H1 (cell line): ENCODE measurements at regions not wholly inside any gene's neighbourhood (a gene's known extent, or its start where the extent isn't known, plus 50 kb on each side); places are given as distances from the start of the nearest gene placed in this dataset.

ENCODE experiments used
- CTCF ChIA-PET: fragments of 300-600 bp; sonication (Branson Sonifier 250); formaldehyde crosslinking; loops from one replicate; lab custom pipeline; 2021; ENCODE audit not compliant: partially characterized antibody; lab: Charles Lee
- POLR2A ChIA-PET: fragments of 300-600 bp; sonication (Branson Sonifier 250); formaldehyde crosslinking; loops from one replicate; lab custom pipeline; 2021; ENCODE audit warnings: inconsistent platforms; ENCODE audit not compliant: partially characterized antibody; lab: Charles Lee
- DNase-seq, 2 experiments: peaks; one replicate each; pipeline versions ENCODE4 v3.0.0 to v3.0.0-alpha.2; 2010 to 2022; ENCODE audit warnings: low spot score in 2 of 2, low read depth in 1 of 2, mixed read lengths in 1 of 2
- FAIRE-seq: peaks from 2 replicates; lab custom pipeline; 2011; peaks lifted over from hg19 to GRCh38; lab: Jason Lieb, UNC
- H2AFZ ChIP-seq: 2 replicates; pipeline ENCODE4 v1.8.1; 2012; ENCODE audit warnings: low read length, inconsistent platforms
- H2AK5ac ChIP-seq: 2 replicates; pipeline ENCODE4 v1.6.1; 2013; ENCODE audit warnings: low read depth, low read length
- H2BK120ac ChIP-seq: replicated peaks from 2 replicates; pipeline ENCODE3; 2013; ENCODE audit warnings: low read depth, low read length, inconsistent platforms
- H2BK12ac ChIP-seq: 2 replicates; pipeline ENCODE4 v1.6.1; 2013; ENCODE audit warnings: low read depth, low read length
- H2BK15ac ChIP-seq: 2 replicates; pipeline ENCODE4 v1.6.1; 2013; ENCODE audit warnings: low read length
- H2BK20ac ChIP-seq: 2 replicates; pipeline ENCODE4 v1.6.1; 2013; ENCODE audit warnings: low read length
- H2BK5ac ChIP-seq: 2 replicates; pipeline ENCODE4 v1.6.1; 2013; ENCODE audit warnings: low read depth, low read length
- H3K14ac ChIP-seq: 2 replicates; pipeline ENCODE4 v1.6.1; 2013; ENCODE audit warnings: inconsistent platforms; ENCODE audit not compliant: insufficient read length
- H3K18ac ChIP-seq: 2 replicates; pipeline ENCODE4 v1.6.1; 2013; ENCODE audit warnings: low read length; ENCODE audit errors: extremely low read depth
- H3K23ac ChIP-seq: 2 replicates; pipeline ENCODE4 v1.6.1; 2013; ENCODE audit warnings: inconsistent platforms; ENCODE audit not compliant: insufficient read length
- H3K23me2 ChIP-seq: 2 replicates; pipeline ENCODE4 v1.6.1; 2013; ENCODE audit warnings: low read depth, low read length
- H3K27ac ChIP-seq: 2 replicates; pipeline ENCODE4 v1.6.1; 2011; ENCODE audit warnings: low read depth, low read length, inconsistent platforms
- H3K27me3 ChIP-seq, 4 experiments: replicated peaks in 1 of 4; 1 replicate in 1 of 4; 2 replicates in 3 of 4; pipeline versions ENCODE4 v1.6.1 to v1.8.1; 2011 to 2013; ENCODE audit warnings: low read length in 3 of 4, mild to moderate bottlenecking in 3 of 4, inconsistent platforms in 2 of 4, mixed read lengths in 2 of 4, moderate library complexity in 1 of 4; ENCODE audit not compliant: control insufficient read depth in 3 of 4, insufficient read depth in 3 of 4; ENCODE audit errors: extremely low read depth in 1 of 4
- H3K36me3 ChIP-seq, 4 experiments: 2 replicates each; pipeline versions ENCODE4 v1.6.1 to v1.8.1; 2011 to 2013; ENCODE audit warnings: mild to moderate bottlenecking in 4 of 4, low read length in 3 of 4, moderate library complexity in 2 of 4, control low read depth in 1 of 4, inconsistent platforms in 1 of 4; ENCODE audit not compliant: insufficient read depth in 4 of 4, control insufficient read depth in 2 of 4
- H3K4ac ChIP-seq: replicated peaks from 2 replicates; pipeline ENCODE3; 2013; ENCODE audit warnings: low read length, low read depth, mixed read lengths, inconsistent platforms; ENCODE audit not compliant: insufficient read length
- H3K4me1 ChIP-seq, 4 experiments: replicated peaks in 1 of 4; 1 replicate in 1 of 4; 2 replicates in 3 of 4; pipeline versions ENCODE4 v1.6.1 to v1.8.1; 2011 to 2013; ENCODE audit warnings: low read length in 3 of 4, inconsistent platforms in 2 of 4, mixed read lengths in 1 of 4; ENCODE audit not compliant: insufficient read depth in 4 of 4, control insufficient read depth in 3 of 4
- H3K4me2 ChIP-seq, 2 experiments: 2 replicates each; pipeline versions ENCODE4 v1.6.1 to v1.8.1; 2011 to 2013; ENCODE audit warnings: low read depth in 2 of 2, low read length in 2 of 2, control low read depth in 1 of 2, inconsistent platforms in 1 of 2, mild to moderate bottlenecking in 1 of 2; ENCODE audit not compliant: insufficient read depth in 1 of 2
- H3K4me3 ChIP-seq, 4 experiments: fragments of 200-600, 300-600 bp in 1 of 4; sonication (generic), shearing (Covaris generic), sonication (Bioruptor Twin) in 1 of 4; 2 replicates each; pipeline versions ENCODE4 v1.5.1 to v1.8.1; 2011 to 2016; ENCODE audit warnings: low read length in 4 of 4, low read depth in 3 of 4, control low read depth in 2 of 4, inconsistent platforms in 2 of 4, mild to moderate bottlenecking in 2 of 4, mixed read lengths in 1 of 4, moderate library complexity in 1 of 4; ENCODE audit not compliant: insufficient read depth in 2 of 4; ENCODE audit errors: extremely low read depth in 1 of 4
- H3K56ac ChIP-seq: replicated peaks from 2 replicates; pipeline ENCODE3; 2013; ENCODE audit warnings: low read depth, mild to moderate bottlenecking, mixed read lengths, low read length, inconsistent platforms; ENCODE audit not compliant: insufficient read length
- H3K79me1 ChIP-seq: 2 replicates; pipeline ENCODE4 v1.6.1; 2013; ENCODE audit warnings: low read depth, low read length, control low read depth
- H3K79me2 ChIP-seq, 2 experiments: 2 replicates each; pipeline versions ENCODE4 v1.6.1 to v1.8.1; 2012 to 2013; ENCODE audit warnings: low read length in 2 of 2, mild to moderate bottlenecking in 2 of 2, inconsistent platforms in 1 of 2; ENCODE audit not compliant: insufficient read depth in 2 of 2, control insufficient read depth in 1 of 2
- H3K9ac ChIP-seq, 4 experiments: replicated peaks in 1 of 4; 1 replicate in 1 of 4; 2 replicates in 3 of 4; pipeline versions ENCODE4 v1.6.1 to v1.8.1; 2011 to 2013; ENCODE audit warnings: low read depth in 3 of 4, low read length in 3 of 4, control low read depth in 2 of 4, mild to moderate bottlenecking in 2 of 4, moderate library complexity in 2 of 4, inconsistent platforms in 1 of 4; ENCODE audit errors: extremely low read depth in 1 of 4
- H3K9me3 ChIP-seq, 2 experiments: 2 replicates each; pipeline versions ENCODE4 v1.6.1 to v1.8.1; 2012 to 2013; ENCODE audit warnings: mild to moderate bottlenecking in 2 of 2, moderate library complexity in 2 of 2, control low read depth in 1 of 2, inconsistent platforms in 1 of 2, low read depth in 1 of 2, low read length in 1 of 2, mixed read lengths in 1 of 2; ENCODE audit not compliant: insufficient read depth in 2 of 2
- H4K20me1 ChIP-seq, 2 experiments: replicated peaks in 1 of 2; 2 replicates each; pipeline versions ENCODE3 to v1.8.1; 2011 to 2013; ENCODE audit warnings: inconsistent platforms in 2 of 2, low read length in 2 of 2, mild to moderate bottlenecking in 1 of 2; ENCODE audit not compliant: insufficient read depth in 2 of 2, control insufficient read depth in 1 of 2
- H4K5ac ChIP-seq: 2 replicates; pipeline ENCODE4 v1.6.1; 2013; ENCODE audit warnings: low read length, low read depth, mixed read lengths, inconsistent platforms; ENCODE audit not compliant: insufficient read length
- H4K8ac ChIP-seq: 2 replicates; pipeline ENCODE4 v1.8.0; 2013; ENCODE audit warnings: mild to moderate bottlenecking, moderate library complexity, low read length, inconsistent platforms; ENCODE audit not compliant: insufficient read depth; ENCODE audit errors: extremely low read depth
- H4K91ac ChIP-seq: replicated peaks from 2 replicates; pipeline ENCODE3; 2013; ENCODE audit warnings: low read length, mixed read lengths, inconsistent platforms; ENCODE audit not compliant: insufficient read length
- CBX5 ChIP-seq: fragments of 300-800, 300-1000 bp; sonication (generic); IDR thresholded peaks from 2 replicates; pipeline ENCODE4 v1.7.1; 2016; ENCODE audit warnings: antibody characterized with exemption, low read length, low read depth
- CHD1 ChIP-seq: IDR thresholded peaks from 2 replicates; pipeline ENCODE4 v1.6.1; 2012; ENCODE audit warnings: low read depth, low read length, improper control_type of control experiment
- CREB1 ChIP-seq: IDR thresholded peaks from 2 replicates; pipeline ENCODE4 v1.6.1; 2012; ENCODE audit warnings: inconsistent platforms
- FOSL1 ChIP-seq: IDR thresholded peaks from 2 replicates; pipeline ENCODE4 v1.6.1; 2011; ENCODE audit warnings: mild to moderate bottlenecking, low read depth, low read length, moderate library complexity; ENCODE audit not compliant: insufficient read depth
- POU5F1 ChIP-seq: IDR thresholded peaks from 2 replicates; pipeline ENCODE4 v1.6.1; 2011; ENCODE audit warnings: low read depth, mild to moderate bottlenecking, low read length, moderate library complexity
- RAD21 ChIP-seq, 2 experiments: IDR thresholded peaks in 1 of 2; conservative IDR thresholded peaks in 1 of 2; 2 replicates each; pipeline ENCODE4 v1.6.1; 2011; ENCODE audit warnings: low read depth in 2 of 2, low read length in 2 of 2, improper control_type of control experiment in 1 of 2, inconsistent platforms in 1 of 2, mild to moderate bottlenecking in 1 of 2, moderate library complexity in 1 of 2
- SAP30 ChIP-seq: fragments of 300-600 bp; sonication (generic); IDR thresholded peaks from 2 replicates; pipeline ENCODE4 v1.7.1; 2012; ENCODE audit warnings: low read length, moderate library complexity, mild to moderate bottlenecking, inconsistent platforms; ENCODE audit not compliant: insufficient read depth, insufficient replicate concordance
- SIX5 ChIP-seq: IDR thresholded peaks from 2 replicates; pipeline ENCODE4 v1.6.1; 2011; ENCODE audit warnings: mild to moderate bottlenecking, low read depth, low read length
- SP2 ChIP-seq: IDR thresholded peaks from 2 replicates; pipeline ENCODE4 v1.6.1; 2012; ENCODE audit warnings: mild to moderate bottlenecking, low read length, inconsistent platforms
- SRF ChIP-seq: IDR thresholded peaks from 2 replicates; pipeline ENCODE4 v1.6.1; 2011; ENCODE audit warnings: mild to moderate bottlenecking, low read depth, low read length, moderate library complexity
- ZNF274 ChIP-seq: IDR thresholded peaks from 2 replicates; pipeline ENCODE4 v1.7.0; 2012; ENCODE audit warnings: low read length, borderline replicate concordance; ENCODE audit errors: extremely low read depth
- WGBS, 2 experiments: shearing (Covaris generic) in 1 of 2; methylation state at CpG; one replicate each; pipeline versions ENCODE4 v1.1.6 to v1.1.7; 2013 to 2015; ENCODE audit warnings: low lambda C conversion rate in 2 of 2, mixed read lengths in 2 of 2, inconsistent platforms in 1 of 2, low coverage in 1 of 2, missing lambda C conversion rate in 1 of 2; ENCODE audit not compliant: insufficient replicate concordance in 2 of 2, insufficient coverage in 1 of 2, insufficient read length in 1 of 2; ENCODE audit errors: extremely low coverage in 1 of 2, missing lambda C conversion rate in 1 of 2; 5-methylcytosine and 5-hydroxymethylcytosine counted together
- TF ChIP-seq, protein P1 (sequence below): IDR thresholded peaks from 2 replicates; pipeline ENCODE4 v1.6.1; 2012; ENCODE audit warnings: inconsistent platforms
- TF ChIP-seq, protein P2 (sequence below): IDR thresholded peaks from 2 replicates; pipeline ENCODE4 v1.6.1; 2012; ENCODE audit warnings: low read length, inconsistent platforms

DNA sequence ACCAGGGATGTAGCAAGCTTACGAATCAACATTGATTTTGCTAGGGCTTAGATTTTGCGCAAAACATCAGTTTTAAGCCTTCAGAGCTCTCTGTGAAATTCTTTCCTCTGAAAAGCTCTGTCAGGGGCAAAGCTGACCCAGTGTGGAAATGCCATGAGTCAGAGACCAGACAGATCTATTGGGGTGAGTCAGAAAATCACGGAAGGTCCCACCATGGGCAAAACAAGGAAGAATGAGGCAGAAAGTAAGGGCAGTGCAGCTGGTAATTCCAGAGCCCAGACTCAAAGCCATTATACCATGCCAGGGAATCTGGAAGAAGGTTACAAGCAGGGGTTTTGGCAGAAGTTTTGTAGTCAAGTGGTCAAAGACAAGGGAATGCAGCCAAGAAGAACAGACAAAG is 256.6 kb upstream of the CTAGE1 start:
- H3K23ac ChIP-seq = no peak overlapping the region
- H4K8ac ChIP-seq = no peak overlapping the region
- no peak overlapping the region for H2AK5ac ChIP-seq
- H4K91ac ChIP-seq = no peak overlapping the region
- no peak overlapping the region for H3K56ac ChIP-seq
- no peaks in the 10 kb centered on the region for H3K9me3 ChIP-seq
- no peaks in the 10 kb centered on the region for H3K4me1 ChIP-seq
- no peaks in the 10 kb centered on the region for H3K27me3 ChIP-seq
- no peaks in the 10 kb centered on the region for H3K79me1 ChIP-seq
- no peak overlapping the region for H3K27ac ChIP-seq
- no peaks in the 10 kb centered on the region for H3K79me2 ChIP-seq
- no peak overlapping the region for H3K14ac ChIP-seq
- ChIA-PET CTCF (interaction anchor here (1.0 to 1.2 kb wide), 2 partner anchors 15 to 29 kb away, joined by 3 read pairs; no protein-coding TSS in a partner anchor), POLR2A (no interaction called here)
- no peaks in the 10 kb centered on the region for H3K23me2 ChIP-seq
- no peak overlapping the region for H4K5ac ChIP-seq
- H3K36me3 ChIP-seq = no peaks in the 10 kb centered on the region
- no peak overlapping the region for H3K4ac ChIP-seq
- H2BK5ac ChIP-seq = no peak overlapping the region
- H2BK12ac ChIP-seq = no peak overlapping the region
- no peak overlapping the region for H2BK15ac ChIP-seq
- no peak for DNase-seq
- WGBS, 2 experiments = 83% methylated on average over 3 of the region's 3 CpGs; no CpG with 5 or more reads in 1 of the 2 experiments
- no peak overlapping the region for H2BK120ac ChIP-seq
- no peak overlapping the region for H3K4me3 ChIP-seq
- H4K20me1 ChIP-seq = no peaks in the 10 kb centered on the region
- no peak overlapping the region for H3K9ac ChIP-seq
- no peak overlapping the region for H3K4me2 ChIP-seq
- no peak overlapping the region for H3K18ac ChIP-seq
- no peak overlapping the region for H2BK20ac ChIP-seq
- FAIRE-seq = no peak
- H2AFZ ChIP-seq = no peak overlapping the region
- no peak for TF ChIP-seq POU5F1
- TF ChIP-seq SRF = no peak
- no peak for TF ChIP-seq CHD1
- TF ChIP-seq ZNF274 = no peak
- TF ChIP-seq SP2 = no peak
- TF ChIP-seq SAP30 = no peak
- TF ChIP-seq SIX5 = no peak
- TF ChIP-seq FOSL1 = no peak
- no peak for TF ChIP-seq CBX5
- TF ChIP-seq, protein P1, sequence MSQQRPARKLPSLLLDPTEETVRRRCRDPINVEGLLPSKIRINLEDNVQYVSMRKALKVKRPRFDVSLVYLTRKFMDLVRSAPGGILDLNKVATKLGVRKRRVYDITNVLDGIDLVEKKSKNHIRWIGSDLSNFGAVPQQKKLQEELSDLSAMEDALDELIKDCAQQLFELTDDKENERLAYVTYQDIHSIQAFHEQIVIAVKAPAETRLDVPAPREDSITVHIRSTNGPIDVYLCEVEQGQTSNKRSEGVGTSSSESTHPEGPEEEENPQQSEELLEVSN = no peak
- no peak for TF ChIP-seq CREB1
- TF ChIP-seq, protein P2, sequence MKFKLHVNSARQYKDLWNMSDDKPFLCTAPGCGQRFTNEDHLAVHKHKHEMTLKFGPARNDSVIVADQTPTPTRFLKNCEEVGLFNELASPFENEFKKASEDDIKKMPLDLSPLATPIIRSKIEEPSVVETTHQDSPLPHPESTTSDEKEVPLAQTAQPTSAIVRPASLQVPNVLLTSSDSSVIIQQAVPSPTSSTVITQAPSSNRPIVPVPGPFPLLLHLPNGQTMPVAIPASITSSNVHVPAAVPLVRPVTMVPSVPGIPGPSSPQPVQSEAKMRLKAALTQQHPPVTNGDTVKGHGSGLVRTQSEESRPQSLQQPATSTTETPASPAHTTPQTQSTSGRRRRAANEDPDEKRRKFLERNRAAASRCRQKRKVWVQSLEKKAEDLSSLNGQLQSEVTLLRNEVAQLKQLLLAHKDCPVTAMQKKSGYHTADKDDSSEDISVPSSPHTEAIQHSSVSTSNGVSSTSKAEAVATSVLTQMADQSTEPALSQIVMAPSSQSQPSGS = no peak
- no peak for TF ChIP-seq RAD21 (IDR thresholded peaks at IDR 0.05 in 1 of 2, conservative IDR thresholded peaks at IDR 0.05 in 1 of 2; ENCODE audit: low read depth in 2 of 2, low read length in 2 of 2)
